OCI-LY3 (cell line): ENCODE measurements at regions not wholly inside any gene's neighbourhood (a gene's known extent, or its start where the extent isn't known, plus 50 kb on each side); places are given as distances from the start of the nearest gene placed in this dataset.

Experiments
- H2AFZ ChIP-seq: fragments of 200-600, 300-600 bp; shearing (Covaris generic); 2 replicates; pipeline ENCODE4 v1.6.0; 2014; ENCODE audit warnings: antibody characterized with exemption, low read depth, low read length
- H3K27ac ChIP-seq: fragments of 200-600, 300-600 bp; sonication (generic); 2 replicates; pipeline ENCODE4 v1.5.1; 2014; ENCODE audit warnings: mild to moderate bottlenecking, low read length, moderate library complexity, mixed read lengths
- H3K27me3 ChIP-seq: fragments of 200-600, 300-600 bp; sonication (generic); 2 replicates; pipeline ENCODE4 v1.6.1; 2014; ENCODE audit warnings: low read depth, low read length, mixed read lengths
- H3K36me3 ChIP-seq: fragments of 200-600, 300-600 bp; sonication (generic); replicated peaks from 2 replicates; pipeline ENCODE3; 2014; ENCODE audit warnings: low read depth, low read length, mixed read lengths
- H3K4me1 ChIP-seq: fragments of 300-600, 200-600 bp; sonication (generic); 2 replicates; pipeline ENCODE4 v1.6.1; 2014; ENCODE audit warnings: low read length, mixed read lengths
- H3K4me2 ChIP-seq: fragments of 200-600, 300-600 bp; sonication (generic); 2 replicates; pipeline ENCODE4 v1.6.1; 2014; ENCODE audit warnings: low read length, mixed read lengths
- H3K4me3 ChIP-seq: fragments of 300-600, 200-600 bp; sonication (generic); 2 replicates; pipeline ENCODE4 v1.5.1; 2014; ENCODE audit warnings: antibody characterized with exemption, mild to moderate bottlenecking, low read length, moderate library complexity
- H3K79me2 ChIP-seq: fragments of 300-600, 200-600 bp; shearing (Covaris generic); 2 replicates; pipeline ENCODE4 v1.6.1; 2014; ENCODE audit warnings: mild to moderate bottlenecking, low read length, mixed read lengths
- H3K9ac ChIP-seq: fragments of 300-600, 200-600 bp; shearing (Covaris generic); 2 replicates; pipeline ENCODE4 v1.6.0; 2014; ENCODE audit warnings: mild to moderate bottlenecking, low read length, moderate library complexity
- H3K9me3 ChIP-seq: fragments of 200-600, 300-600 bp; shearing (Covaris generic); 2 replicates; pipeline ENCODE4 v1.6.1; 2014; ENCODE audit warnings: low read length, mixed read lengths; ENCODE audit not compliant: insufficient read depth
- H4K20me1 ChIP-seq: fragments of 200-600, 300-600 bp; sonication (generic); 2 replicates; pipeline ENCODE4 v1.6.1; 2016; ENCODE audit warnings: low read length, mixed read lengths; ENCODE audit not compliant: insufficient read depth
- EZH2phosphoT487 ChIP-seq: fragments of 200-600 bp; shearing (Covaris generic); IDR thresholded peaks from 2 replicates; pipeline ENCODE4 v1.6.1; 2018; ENCODE audit warnings: antibody characterized with exemption, mixed run types, low read depth
- TF ChIP-seq, protein P1 (sequence below): fragments of 200-600, 300-600 bp; sonication (generic); IDR thresholded peaks from 2 replicates; pipeline ENCODE4 v1.5.1; 2014; ENCODE audit warnings: antibody characterized with exemption, low read length, low read depth

DNA sequence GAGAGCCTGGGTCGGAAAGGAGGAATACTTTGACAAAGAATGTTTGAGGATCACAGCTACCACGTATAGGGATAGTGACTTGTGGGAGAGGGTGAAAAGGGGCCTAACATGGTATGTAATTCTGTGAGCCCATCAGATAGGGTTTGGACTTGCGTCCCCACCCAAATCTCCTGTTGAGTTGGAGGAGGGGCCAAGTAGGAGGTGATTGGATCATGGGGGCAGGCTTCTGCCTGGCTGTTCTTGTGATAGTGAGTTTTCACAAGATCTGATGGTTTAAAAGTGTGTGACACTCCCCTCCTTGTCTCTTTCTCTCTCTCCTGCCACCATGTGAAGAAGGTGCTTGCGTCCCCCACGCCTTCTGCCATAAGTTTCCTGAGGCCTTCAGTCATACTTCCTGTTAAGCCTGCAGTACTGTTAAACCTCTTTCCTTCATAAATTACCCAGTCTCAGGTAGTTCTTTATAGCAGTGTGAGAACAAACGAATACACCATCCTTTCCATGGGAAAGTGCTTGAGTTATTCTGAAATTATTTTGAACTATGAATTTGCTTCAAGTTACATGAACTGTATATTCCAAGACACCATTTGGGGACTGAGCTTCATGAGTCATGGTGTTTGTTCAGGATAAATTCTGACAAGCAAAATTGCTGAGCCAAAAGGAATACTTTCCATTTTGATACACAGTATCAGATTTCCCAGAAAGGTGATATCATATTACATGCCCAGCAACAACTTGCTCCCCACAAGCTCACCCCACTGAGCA lies 68.8 kb upstream of the SSBP2 start:
- Histone ChIP-seq H3K27me3 (no peaks in the 10 kb centered on the region), H3K79me2 (no peaks in the 10 kb centered on the region), H3K9ac (no peak overlapping the region), H3K36me3 (no peaks in the 10 kb centered on the region), H3K27ac (no peak overlapping the region), H2AFZ (no peak overlapping the region), H4K20me1 (no peaks in the 10 kb centered on the region), H3K4me3 (no peak overlapping the region), H3K4me1 (no peaks in the 10 kb centered on the region), H3K4me2 (no peak overlapping the region), H3K9me3 (no peaks in the 10 kb centered on the region)
- TF ChIP-seq, protein P1, sequence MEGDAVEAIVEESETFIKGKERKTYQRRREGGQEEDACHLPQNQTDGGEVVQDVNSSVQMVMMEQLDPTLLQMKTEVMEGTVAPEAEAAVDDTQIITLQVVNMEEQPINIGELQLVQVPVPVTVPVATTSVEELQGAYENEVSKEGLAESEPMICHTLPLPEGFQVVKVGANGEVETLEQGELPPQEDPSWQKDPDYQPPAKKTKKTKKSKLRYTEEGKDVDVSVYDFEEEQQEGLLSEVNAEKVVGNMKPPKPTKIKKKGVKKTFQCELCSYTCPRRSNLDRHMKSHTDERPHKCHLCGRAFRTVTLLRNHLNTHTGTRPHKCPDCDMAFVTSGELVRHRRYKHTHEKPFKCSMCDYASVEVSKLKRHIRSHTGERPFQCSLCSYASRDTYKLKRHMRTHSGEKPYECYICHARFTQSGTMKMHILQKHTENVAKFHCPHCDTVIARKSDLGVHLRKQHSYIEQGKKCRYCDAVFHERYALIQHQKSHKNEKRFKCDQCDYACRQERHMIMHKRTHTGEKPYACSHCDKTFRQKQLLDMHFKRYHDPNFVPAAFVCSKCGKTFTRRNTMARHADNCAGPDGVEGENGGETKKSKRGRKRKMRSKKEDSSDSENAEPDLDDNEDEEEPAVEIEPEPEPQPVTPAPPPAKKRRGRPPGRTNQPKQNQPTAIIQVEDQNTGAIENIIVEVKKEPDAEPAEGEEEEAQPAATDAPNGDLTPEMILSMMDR = no peak
- TF ChIP-seq EZH2phosphoT487 = no peak

DNA sequence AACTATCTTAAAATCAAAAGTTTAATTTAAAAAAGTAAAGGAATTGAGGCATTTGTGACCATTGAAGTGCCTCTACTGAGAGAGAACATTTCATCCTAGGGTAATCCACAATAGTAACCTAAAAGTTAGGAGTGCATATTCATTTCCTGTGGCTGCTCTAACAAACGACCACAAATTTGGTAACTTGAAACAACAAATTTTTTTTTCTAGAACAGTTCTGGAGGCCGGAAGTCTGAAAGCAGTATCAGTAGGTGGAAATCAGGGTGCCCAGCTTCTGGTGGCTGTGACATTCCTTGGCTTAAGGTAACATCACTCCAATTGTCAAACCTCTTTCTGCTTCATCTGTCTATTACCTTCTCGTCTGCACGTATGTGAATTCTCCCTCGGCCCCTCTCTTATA lies 67.1 kb upstream of the SSBP2 start:
- no peaks in the 10 kb centered on the region for H3K9me3 ChIP-seq
- no peak overlapping the region for H3K4me2 ChIP-seq
- H3K36me3 ChIP-seq = no peaks in the 10 kb centered on the region
- H3K79me2 ChIP-seq = no peaks in the 10 kb centered on the region
- H2AFZ ChIP-seq = no peak overlapping the region
- H3K27ac ChIP-seq = no peak overlapping the region
- TF ChIP-seq EZH2phosphoT487 = no peak
- TF ChIP-seq, protein P1 = no peak
- no peak overlapping the region for H3K9ac ChIP-seq
- H3K27me3 ChIP-seq = no peaks in the 10 kb centered on the region
- H3K4me3 ChIP-seq = no peak overlapping the region
- H4K20me1 ChIP-seq = no peaks in the 10 kb centered on the region
- H3K4me1 ChIP-seq = no peaks in the 10 kb centered on the region

DNA sequence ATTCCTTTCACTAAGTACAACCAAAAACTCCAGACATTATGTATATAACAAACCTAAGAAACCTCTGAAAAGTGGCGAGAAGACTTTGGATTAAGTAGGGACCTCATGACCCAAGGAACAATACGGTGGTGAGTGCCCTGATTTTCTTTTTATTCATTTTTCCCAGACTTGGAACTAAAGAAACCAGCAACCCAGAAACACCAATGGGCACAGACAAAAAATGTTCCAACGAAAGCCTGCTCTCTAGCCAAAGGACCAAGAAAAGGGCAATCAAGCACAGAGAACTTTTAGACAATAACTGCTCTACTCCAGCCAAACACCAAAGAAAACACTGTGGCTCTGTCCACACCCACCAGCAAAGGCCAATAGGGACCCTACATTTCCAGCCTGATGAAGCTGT lies 66.2 kb upstream of the SSBP2 start:
- no peak overlapping the region for H3K4me3 ChIP-seq
- no peaks in the 10 kb centered on the region for H3K27me3 ChIP-seq
- no peak for TF ChIP-seq EZH2phosphoT487
- TF ChIP-seq, protein P1 = no peak
- no peak overlapping the region for H3K27ac ChIP-seq
- H3K79me2 ChIP-seq = no peaks in the 10 kb centered on the region
- H3K4me1 ChIP-seq = no peaks in the 10 kb centered on the region
- H3K9me3 ChIP-seq = no peaks in the 10 kb centered on the region
- H3K9ac ChIP-seq = no peak overlapping the region
- H2AFZ ChIP-seq = no peak overlapping the region
- H4K20me1 ChIP-seq = no peaks in the 10 kb centered on the region
- H3K36me3 ChIP-seq = no peaks in the 10 kb centered on the region
- no peak overlapping the region for H3K4me2 ChIP-seq

DNA sequence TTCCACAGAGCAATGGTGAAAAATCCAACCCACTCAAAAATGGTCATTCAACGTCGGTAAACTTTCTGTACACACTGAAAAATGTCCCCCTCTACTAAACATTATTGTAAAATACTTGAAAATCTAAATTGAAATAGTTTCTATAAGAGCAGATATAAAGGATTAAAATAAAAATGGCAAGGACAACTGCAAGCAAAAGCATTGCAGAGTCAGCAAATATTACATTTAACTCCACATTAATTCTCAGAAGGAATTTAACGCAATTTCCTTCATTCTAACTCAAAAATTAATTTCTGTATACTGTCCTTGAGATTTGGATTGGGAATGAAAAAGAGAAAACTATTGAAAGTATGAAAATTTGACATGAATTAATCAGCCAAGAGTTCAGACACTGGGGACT lies 64.4 kb upstream of the SSBP2 start:
- Histone ChIP-seq H3K4me1 (no peaks in the 10 kb centered on the region), H3K27ac (no peak overlapping the region), H4K20me1 (no peaks in the 10 kb centered on the region), H3K9me3 (no peaks in the 10 kb centered on the region), H3K36me3 (no peaks in the 10 kb centered on the region), H3K27me3 (no peaks in the 10 kb centered on the region), H3K4me2 (no peak overlapping the region), H2AFZ (no peak overlapping the region), H3K79me2 (no peaks in the 10 kb centered on the region), H3K4me3 (no peak overlapping the region), H3K9ac (no peak overlapping the region)
- no peak for TF ChIP-seq EZH2phosphoT487
- TF ChIP-seq, protein P1 = no peak
